HepG2 (cell line): ENCODE measurements at regions not wholly inside any gene's neighbourhood (a gene's known extent, or its start where the extent isn't known, plus 50 kb on each side); places are given as distances from the start of the nearest gene placed in this dataset.

ENCODE experiments used
- AFF4 ChIP-seq: sonication (generic); formaldehyde crosslinking; IDR thresholded peaks from 2 replicates; pipeline ENCODE4 v1.4.0; 2020; ENCODE audit warnings: missing genetic modification reagents
- CEBPB ChIP-seq: IDR thresholded peaks from 2 replicates; pipeline ENCODE4 v1.6.1; 2011; ENCODE audit warnings: low read depth, low read length, improper control_type of control experiment, borderline replicate concordance
- EZH2 ChIP-seq: conservative IDR thresholded peaks from 2 replicates; pipeline ENCODE4 v1.6.1; 2012; ENCODE audit warnings: mild to moderate bottlenecking, low read depth, low read length, moderate library complexity
- GABPA ChIP-seq, 2 experiments: IDR thresholded peaks; 2 replicates each; pipeline ENCODE4 v1.6.1; 2011 to 2016; ENCODE audit warnings: low read depth in 2 of 2, low read length in 1 of 2, missing biosample characterization in 1 of 2, missing genetic modification characterization in 1 of 2
- GATAD2A ChIP-seq: IDR thresholded peaks from 2 replicates; pipeline ENCODE4 v1.6.1; 2016
- KDM5A ChIP-seq: fragments of 200-600 bp; sonication (generic); IDR thresholded peaks from 2 replicates; pipeline ENCODE4 v1.7.0; 2018; ENCODE audit warnings: antibody characterized with exemption, mild to moderate bottlenecking, low read length, borderline replicate concordance
- MIER2 ChIP-seq: IDR thresholded peaks from 2 replicates; pipeline ENCODE4 v1.6.1; 2016; ENCODE audit warnings: missing biosample characterization, missing genetic modification reagents
- MXI1 ChIP-seq: IDR thresholded peaks from 3 replicates; pipeline ENCODE4 v1.6.1; 2012; ENCODE audit warnings: low read depth, low read length, inconsistent platforms, borderline replicate concordance
- RAD21 ChIP-seq: fragments of 450-650 bp; formaldehyde crosslinking; IDR thresholded peaks from 2 replicates; pipeline ENCODE4 v1.5.0; 2020; ENCODE audit warnings: mild to moderate bottlenecking
- SNRNP70 ChIP-seq: fragments of 200-400 bp; formaldehyde crosslinking; IDR thresholded peaks from 2 replicates; pipeline ENCODE4 v1.6.1; 2017; ENCODE audit warnings: mild to moderate bottlenecking, low read depth, low read length, moderate library complexity
- ZBTB21 ChIP-seq: sonication (generic); formaldehyde crosslinking; IDR thresholded peaks from 2 replicates; pipeline ENCODE4 v1.4.0; 2020; ENCODE audit warnings: missing genetic modification reagents
- TF ChIP-seq, protein P1 (sequence below): sonication (generic); formaldehyde crosslinking; IDR thresholded peaks from 2 replicates; pipeline ENCODE4 v1.5.0; 2020; ENCODE audit warnings: mild to moderate bottlenecking, missing genetic modification reagents, moderate library complexity
- TF ChIP-seq, protein P2 (sequence below): IDR thresholded peaks from 2 replicates; pipeline ENCODE4 v1.6.1; 2012; ENCODE audit warnings: inconsistent platforms

- TF ChIP-seq EZH2: no peak
- TF ChIP-seq GATAD2A (CRISPR knock-in tag): no peak
- no peak for TF ChIP-seq MIER2
- TF ChIP-seq RAD21 (CRISPR knock-in tag): no peak
- TF ChIP-seq, protein P1, sequence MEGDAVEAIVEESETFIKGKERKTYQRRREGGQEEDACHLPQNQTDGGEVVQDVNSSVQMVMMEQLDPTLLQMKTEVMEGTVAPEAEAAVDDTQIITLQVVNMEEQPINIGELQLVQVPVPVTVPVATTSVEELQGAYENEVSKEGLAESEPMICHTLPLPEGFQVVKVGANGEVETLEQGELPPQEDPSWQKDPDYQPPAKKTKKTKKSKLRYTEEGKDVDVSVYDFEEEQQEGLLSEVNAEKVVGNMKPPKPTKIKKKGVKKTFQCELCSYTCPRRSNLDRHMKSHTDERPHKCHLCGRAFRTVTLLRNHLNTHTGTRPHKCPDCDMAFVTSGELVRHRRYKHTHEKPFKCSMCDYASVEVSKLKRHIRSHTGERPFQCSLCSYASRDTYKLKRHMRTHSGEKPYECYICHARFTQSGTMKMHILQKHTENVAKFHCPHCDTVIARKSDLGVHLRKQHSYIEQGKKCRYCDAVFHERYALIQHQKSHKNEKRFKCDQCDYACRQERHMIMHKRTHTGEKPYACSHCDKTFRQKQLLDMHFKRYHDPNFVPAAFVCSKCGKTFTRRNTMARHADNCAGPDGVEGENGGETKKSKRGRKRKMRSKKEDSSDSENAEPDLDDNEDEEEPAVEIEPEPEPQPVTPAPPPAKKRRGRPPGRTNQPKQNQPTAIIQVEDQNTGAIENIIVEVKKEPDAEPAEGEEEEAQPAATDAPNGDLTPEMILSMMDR (CRISPR knock-in tag): no peak
- no peak for TF ChIP-seq GABPA (IDR thresholded peaks at IDR 0.05; ENCODE audit: low read depth, low read length)
- no peak for TF ChIP-seq GABPA (CRISPR knock-in tag; IDR thresholded peaks at IDR 0.05; ENCODE audit: low read depth)
- TF ChIP-seq ZBTB21: no peak
- TF ChIP-seq KDM5A: no peak
- TF ChIP-seq AFF4: no peak
- TF ChIP-seq CEBPB: no peak
- no peak for TF ChIP-seq SNRNP70
- TF ChIP-seq, protein P2, sequence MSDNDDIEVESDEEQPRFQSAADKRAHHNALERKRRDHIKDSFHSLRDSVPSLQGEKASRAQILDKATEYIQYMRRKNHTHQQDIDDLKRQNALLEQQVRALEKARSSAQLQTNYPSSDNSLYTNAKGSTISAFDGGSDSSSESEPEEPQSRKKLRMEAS: no peak
- TF ChIP-seq MXI1: no peak
Measured at GRCh38 chr6:152816055-152816454, 65.5 kb downstream of the VIP start.
